OCI-LY3 (cell line): ENCODE measurements at regions not wholly inside any gene's neighbourhood (a gene's known extent, or its start where the extent isn't known, plus 50 kb on each side); places are given as distances from the start of the nearest gene placed in this dataset.

Source experiments
- H2AFZ ChIP-seq: fragments of 200-600, 300-600 bp; shearing (Covaris generic); 2 replicates; pipeline ENCODE4 v1.6.0; 2014; ENCODE audit warnings: antibody characterized with exemption, low read depth, low read length
- H3K27ac ChIP-seq: fragments of 200-600, 300-600 bp; sonication (generic); 2 replicates; pipeline ENCODE4 v1.5.1; 2014; ENCODE audit warnings: mild to moderate bottlenecking, low read length, moderate library complexity, mixed read lengths
- H3K27me3 ChIP-seq: fragments of 200-600, 300-600 bp; sonication (generic); 2 replicates; pipeline ENCODE4 v1.6.1; 2014; ENCODE audit warnings: low read depth, low read length, mixed read lengths
- H3K36me3 ChIP-seq: fragments of 200-600, 300-600 bp; sonication (generic); replicated peaks from 2 replicates; pipeline ENCODE3; 2014; ENCODE audit warnings: low read depth, low read length, mixed read lengths
- H3K4me1 ChIP-seq: fragments of 300-600, 200-600 bp; sonication (generic); 2 replicates; pipeline ENCODE4 v1.6.1; 2014; ENCODE audit warnings: low read length, mixed read lengths
- H3K4me2 ChIP-seq: fragments of 200-600, 300-600 bp; sonication (generic); 2 replicates; pipeline ENCODE4 v1.6.1; 2014; ENCODE audit warnings: low read length, mixed read lengths
- H3K4me3 ChIP-seq: fragments of 300-600, 200-600 bp; sonication (generic); 2 replicates; pipeline ENCODE4 v1.5.1; 2014; ENCODE audit warnings: antibody characterized with exemption, mild to moderate bottlenecking, low read length, moderate library complexity
- H3K79me2 ChIP-seq: fragments of 300-600, 200-600 bp; shearing (Covaris generic); 2 replicates; pipeline ENCODE4 v1.6.1; 2014; ENCODE audit warnings: mild to moderate bottlenecking, low read length, mixed read lengths
- H3K9ac ChIP-seq: fragments of 300-600, 200-600 bp; shearing (Covaris generic); 2 replicates; pipeline ENCODE4 v1.6.0; 2014; ENCODE audit warnings: mild to moderate bottlenecking, low read length, moderate library complexity
- H3K9me3 ChIP-seq: fragments of 200-600, 300-600 bp; shearing (Covaris generic); 2 replicates; pipeline ENCODE4 v1.6.1; 2014; ENCODE audit warnings: low read length, mixed read lengths; ENCODE audit not compliant: insufficient read depth
- H4K20me1 ChIP-seq: fragments of 200-600, 300-600 bp; sonication (generic); 2 replicates; pipeline ENCODE4 v1.6.1; 2016; ENCODE audit warnings: low read length, mixed read lengths; ENCODE audit not compliant: insufficient read depth
- CTCF ChIP-seq: fragments of 200-600, 300-600 bp; sonication (generic); IDR thresholded peaks from 2 replicates; pipeline ENCODE4 v1.5.1; 2014; ENCODE audit warnings: antibody characterized with exemption, low read length, low read depth
- EZH2phosphoT487 ChIP-seq: fragments of 200-600 bp; shearing (Covaris generic); IDR thresholded peaks from 2 replicates; pipeline ENCODE4 v1.6.1; 2018; ENCODE audit warnings: antibody characterized with exemption, mixed run types, low read depth

GRCh38 chr1:194476872-194477271 lies 1290.5 kb upstream of the B3GALT2 start:
- TF ChIP-seq CTCF (no peak), EZH2phosphoT487 (no peak)
- H3K9ac ChIP-seq: no peak overlapping the region
- H3K36me3 ChIP-seq: no peaks in the 10 kb centered on the region

GRCh38 chr1:194476351-194476750 lies 1289.9 kb upstream of the B3GALT2 start:
- Histone ChIP-seq H3K27ac (no peak overlapping the region), H3K36me3 (no peaks in the 10 kb centered on the region), H3K27me3 (no peaks in the 10 kb centered on the region), H4K20me1 (no peaks in the 10 kb centered on the region), H2AFZ (no peak overlapping the region), H3K4me2 (peak overlapping the region; percentile 57), H3K9ac (no peak overlapping the region), H3K4me3 (peak overlapping the region; percentile 12; the same call in 1 of the 2 replicates), H3K4me1 (peaks cover 31% of the 10 kb centered on the region), H3K79me2 (no peaks in the 10 kb centered on the region), H3K9me3 (no peaks in the 10 kb centered on the region)
- TF ChIP-seq CTCF (no peak), EZH2phosphoT487 (no peak)

More at GRCh38 chr1:194476872-194477271, 1290.5 kb upstream of the B3GALT2 start:
- H3K79me2 ChIP-seq: no peaks in the 10 kb centered on the region
- no peak overlapping the region for H2AFZ ChIP-seq
- H3K4me1 ChIP-seq: peaks cover 31% of the 10 kb centered on the region
- H4K20me1 ChIP-seq: no peaks in the 10 kb centered on the region
- H3K27me3 ChIP-seq: no peaks in the 10 kb centered on the region
- H3K4me3 ChIP-seq: peak overlapping the region; percentile 12; the same call in 1 of the 2 replicates
- peak overlapping the region; percentile 57 for H3K4me2 ChIP-seq
- no peak overlapping the region for H3K27ac ChIP-seq
- no peaks in the 10 kb centered on the region for H3K9me3 ChIP-seq

DNA sequence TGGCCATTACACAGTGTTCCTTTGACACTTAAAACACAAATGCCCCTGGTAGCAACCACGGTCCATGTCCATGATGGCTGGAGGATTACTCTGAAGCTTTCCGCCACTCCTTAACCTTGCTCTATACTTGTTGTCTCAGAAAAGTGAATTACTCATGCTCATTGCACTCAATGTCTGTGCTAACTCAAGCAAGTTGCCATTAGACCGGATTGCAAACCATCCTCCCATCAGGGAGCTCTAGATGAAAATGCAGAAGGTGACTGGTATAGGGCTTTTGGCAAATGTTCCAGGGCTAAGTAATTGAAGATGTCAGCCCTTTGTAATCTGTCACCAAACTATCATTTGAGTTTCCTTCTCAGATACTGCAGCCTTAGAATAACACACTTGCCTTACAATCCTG lies 1288.3 kb upstream of the B3GALT2 start:
- no peaks in the 10 kb centered on the region for H3K79me2 ChIP-seq
- no peak overlapping the region for H3K9ac ChIP-seq

GRCh38 chr1:194473766-194474165 lies 1287.4 kb upstream of the B3GALT2 start:
- Histone ChIP-seq H3K4me1 (peaks cover 27% of the 10 kb centered on the region), H3K4me2 (no peak overlapping the region), H3K27me3 (no peaks in the 10 kb centered on the region), H3K9ac (no peak overlapping the region), H3K4me3 (no peak overlapping the region), H2AFZ (no peak overlapping the region), H4K20me1 (no peaks in the 10 kb centered on the region), H3K27ac (no peak overlapping the region), H3K79me2 (no peaks in the 10 kb centered on the region), H3K36me3 (no peaks in the 10 kb centered on the region), H3K9me3 (no peaks in the 10 kb centered on the region)
- TF ChIP-seq EZH2phosphoT487 (no peak), CTCF (no peak)

More for the DNA sequence above, 1288.3 kb upstream of the B3GALT2 start:
- Histone ChIP-seq H4K20me1 (no peaks in the 10 kb centered on the region), H3K4me1 (peaks cover 31% of the 10 kb centered on the region), H3K27ac (no peak overlapping the region), H2AFZ (no peak overlapping the region), H3K36me3 (no peaks in the 10 kb centered on the region), H3K9me3 (no peaks in the 10 kb centered on the region), H3K4me3 (no peak overlapping the region), H3K4me2 (no peak overlapping the region), H3K27me3 (no peaks in the 10 kb centered on the region)
- no peak for TF ChIP-seq CTCF
- TF ChIP-seq EZH2phosphoT487: no peak
